ENCODE measurements at regions not wholly inside any gene's neighbourhood (a gene's known extent, or its start where the extent isn't known, plus 50 kb on each side); places are given as distances from the start of the nearest gene placed in this dataset.

- no peak for TF ChIP-seq CTCF (conservative IDR thresholded peaks at IDR 0.05; ENCODE audit: low read depth, low read length)
- TF ChIP-seq POLR2A (IDR thresholded peaks at IDR 0.05; ENCODE audit: low read depth, low read length), result no peak
- no peak for TF ChIP-seq BHLHE40 (IDR thresholded peaks at IDR 0.05; ENCODE audit: low read depth, low read length)
- TF ChIP-seq USF2 (IDR thresholded peaks at IDR 0.05; ENCODE audit: low read depth, low read length), result no peak
- TF ChIP-seq MAZ (IDR thresholded peaks at IDR 0.05; ENCODE audit: borderline replicate concordance, low read depth, low read length), result no peak
- TF ChIP-seq RAD21 (IDR thresholded peaks at IDR 0.05; ENCODE audit: low read length), result no peak
- no peak for TF ChIP-seq FOS (IDR thresholded peaks at IDR 0.05; ENCODE audit: low read depth, low read length)
- no peak for TF ChIP-seq MAFK (IDR thresholded peaks at IDR 0.05; ENCODE audit: low read depth, low read length)
- TF ChIP-seq RCOR1 (IDR thresholded peaks at IDR 0.05; ENCODE audit: insufficient replicate concordance, low read length), result no peak
- TF ChIP-seq CHD1 (IDR thresholded peaks at IDR 0.05; ENCODE audit: low read depth, low read length), result no peak
- no peak for TF ChIP-seq RFX5 (IDR thresholded peaks at IDR 0.05; ENCODE audit: low read depth, low read length)
- no peak for TF ChIP-seq MXI1 (IDR thresholded peaks at IDR 0.05; ENCODE audit: borderline replicate concordance, low read depth, low read length)
- TF ChIP-seq SMC3 (IDR thresholded peaks at IDR 0.05; ENCODE audit: low read depth, low read length), result no peak
These were observed 328.8 kb upstream of the PHF14 start for GRCh38 chr7:10644849-10645248.

All from IMR-90 (cell line).